OCI-LY7 (cell line): ENCODE measurements at regions not wholly inside any gene's neighbourhood (a gene's known extent, or its start where the extent isn't known, plus 50 kb on each side); places are given as distances from the start of the nearest gene placed in this dataset.

Experiments
- BruUV-seq: library from RNA; stranded (reverse); fragments of 400-500 nt; replicated peaks from 2 replicates; lab custom pipeline; 2021; lab: Mats Ljungman, UMichigan
- CTCF ChIA-PET: fragments of 300-600 bp; sonication (Branson Sonifier 250); formaldehyde crosslinking; loops from one replicate; lab custom pipeline; 2022; ENCODE audit warnings: antibody characterized with exemption; ENCODE audit not compliant: unreplicated experiment; lab: Charles Lee
- POLR2A ChIA-PET: fragments of 300-600 bp; sonication (Branson Sonifier 250); formaldehyde crosslinking; loops from one replicate; lab custom pipeline; 2022; ENCODE audit warnings: antibody characterized with exemption; lab: Charles Lee
- DNase-seq: peaks from one replicate; pipeline ENCODE4 v3.0.0-alpha.2; 2015; ENCODE audit warnings: low spot score
- H2AFZ ChIP-seq: fragments of 200-600 bp; sonication (generic), shearing (Covaris generic); 2 replicates; pipeline ENCODE4 v1.6.1; 2014; ENCODE audit warnings: mild to moderate bottlenecking, antibody characterized with exemption, low read length, moderate library complexity
- H3K27ac ChIP-seq: fragments of 200-600 bp; sonication (generic); 2 replicates; pipeline ENCODE4 v1.5.1; 2014; ENCODE audit warnings: mixed run types, low read depth, mild to moderate bottlenecking, moderate library complexity, low read length, inconsistent platforms; ENCODE audit not compliant: poor library complexity, severe bottlenecking
- H3K36me3 ChIP-seq: fragments of 200-600 bp; sonication (generic); 2 replicates; pipeline ENCODE4 v1.6.1; 2014; ENCODE audit warnings: mild to moderate bottlenecking, antibody characterized with exemption, low read length, moderate library complexity, mixed read lengths; ENCODE audit not compliant: insufficient read depth
- H3K4me1 ChIP-seq: fragments of 200-600 bp; sonication (generic); 2 replicates; pipeline ENCODE4 v1.5.1; 2014; ENCODE audit warnings: mild to moderate bottlenecking, low read length; ENCODE audit not compliant: insufficient read depth, poor library complexity, severe bottlenecking
- H3K4me2 ChIP-seq: fragments of 200-600 bp; sonication (generic); 2 replicates; pipeline ENCODE4 v1.6.1; 2014; ENCODE audit warnings: mild to moderate bottlenecking, low read length
- H3K4me3 ChIP-seq: fragments of 200-600 bp; sonication (generic); 2 replicates; pipeline ENCODE4 v1.5.1; 2014; ENCODE audit warnings: mild to moderate bottlenecking, low read depth, low read length; ENCODE audit not compliant: poor library complexity, severe bottlenecking
- H3K79me2 ChIP-seq: fragments of 200-600 bp; sonication (generic); 2 replicates; pipeline ENCODE4 v1.6.1; 2016; ENCODE audit warnings: low read depth, mild to moderate bottlenecking, low read length, moderate library complexity, mixed read lengths; ENCODE audit not compliant: insufficient read depth
- H3K9me2 ChIP-seq: fragments of 200-600 bp; sonication (generic); 2 replicates; pipeline ENCODE4 v1.6.1; 2016; ENCODE audit warnings: mild to moderate bottlenecking, low read length, mixed read lengths; ENCODE audit not compliant: insufficient read depth
- H3K9me3 ChIP-seq: fragments of 200-600 bp; sonication (generic); 2 replicates; pipeline ENCODE4 v1.6.1; 2014; ENCODE audit warnings: mild to moderate bottlenecking, mixed run types, low read length, mixed read lengths
- H4K20me1 ChIP-seq: fragments of 200-600 bp; sonication (generic); 2 replicates; pipeline ENCODE4 v1.6.1; 2014; ENCODE audit warnings: mild to moderate bottlenecking, antibody characterized with exemption, low read length, moderate library complexity, mixed read lengths; ENCODE audit not compliant: insufficient read depth
- CTCF ChIP-seq: fragments of 200-600 bp; sonication (generic); conservative IDR thresholded peaks from 2 replicates; pipeline ENCODE4 v1.5.1; 2014; ENCODE audit warnings: mild to moderate bottlenecking, antibody characterized with exemption, low read length, moderate library complexity, mixed read lengths
- EZH2phosphoT487 ChIP-seq: fragments of 200-600 bp; sonication (generic); IDR thresholded peaks from 2 replicates; pipeline ENCODE4 v1.6.1; 2018; ENCODE audit warnings: low read depth, borderline replicate concordance, mild to moderate bottlenecking, mixed run types, antibody characterized with exemption, low read length, moderate library complexity, mixed read lengths
- intact Hi-C: fragments of 100-400 bp; cut with micrococcal nuclease; formaldehyde crosslinking; loops from one replicate; pipeline ENCODE4 v1.10.0; 2022; ENCODE audit not compliant: unreplicated experiment

DNA sequence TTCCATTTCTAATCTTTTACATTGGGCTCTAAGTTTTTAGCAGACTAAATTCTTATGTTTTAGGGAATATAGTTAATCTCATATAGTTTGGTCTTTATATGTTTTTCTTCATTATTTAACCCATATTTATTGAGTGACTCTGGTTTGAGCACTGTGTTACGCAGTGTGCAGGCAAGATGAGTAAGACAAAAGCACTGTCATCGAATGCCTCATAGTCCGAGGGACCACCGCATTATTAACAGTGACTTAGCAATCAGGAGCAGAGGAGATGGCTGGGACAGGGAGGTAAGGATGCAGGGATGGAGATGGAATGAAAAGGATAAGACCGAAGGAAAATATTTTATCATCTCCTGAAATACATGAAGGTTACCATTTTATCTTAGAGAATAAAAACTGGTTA, 65.2 kb upstream of the CTSC start:
- Histone ChIP-seq H3K4me3 (no peak overlapping the region), H3K27ac (no peak overlapping the region), H4K20me1 (no peaks in the 10 kb centered on the region), H3K4me2 (no peak overlapping the region), H3K9me2 (no peaks in the 10 kb centered on the region), H3K36me3 (no peaks in the 10 kb centered on the region), H3K9me3 (no peaks in the 10 kb centered on the region), H3K4me1 (no peaks in the 10 kb centered on the region), H3K79me2 (no peaks in the 10 kb centered on the region), H2AFZ (no peak overlapping the region)
- intact Hi-C loops, result no loop called here
- ChIA-PET CTCF (no interaction called here), POLR2A (no interaction called here)
- no TSS peak for BruUV-seq
- TF ChIP-seq EZH2phosphoT487, result no peak
- TF ChIP-seq CTCF, result no peak
- DNase-seq, result no peak

GRCh38 chr11:88402192-88402715, 64.7 kb upstream of the CTSC start:
- H3K27ac ChIP-seq, result no peak overlapping the region
- no peak overlapping the region for H2AFZ ChIP-seq
- no peaks in the 10 kb centered on the region for H3K9me3 ChIP-seq
- no TSS peak for BruUV-seq
- no peak overlapping the region for H3K4me3 ChIP-seq
- intact Hi-C loops, result no loop called here
- no peaks in the 10 kb centered on the region for H3K4me1 ChIP-seq
- ChIA-PET CTCF (no interaction called here), POLR2A (no interaction called here)
- no peaks in the 10 kb centered on the region for H3K9me2 ChIP-seq
- TF ChIP-seq EZH2phosphoT487 (no peak), CTCF (no peak)
- H4K20me1 ChIP-seq, result no peaks in the 10 kb centered on the region
- H3K79me2 ChIP-seq, result no peaks in the 10 kb centered on the region
- no peaks in the 10 kb centered on the region for H3K36me3 ChIP-seq
- H3K4me2 ChIP-seq, result no peak overlapping the region
- no peak for DNase-seq

DNA sequence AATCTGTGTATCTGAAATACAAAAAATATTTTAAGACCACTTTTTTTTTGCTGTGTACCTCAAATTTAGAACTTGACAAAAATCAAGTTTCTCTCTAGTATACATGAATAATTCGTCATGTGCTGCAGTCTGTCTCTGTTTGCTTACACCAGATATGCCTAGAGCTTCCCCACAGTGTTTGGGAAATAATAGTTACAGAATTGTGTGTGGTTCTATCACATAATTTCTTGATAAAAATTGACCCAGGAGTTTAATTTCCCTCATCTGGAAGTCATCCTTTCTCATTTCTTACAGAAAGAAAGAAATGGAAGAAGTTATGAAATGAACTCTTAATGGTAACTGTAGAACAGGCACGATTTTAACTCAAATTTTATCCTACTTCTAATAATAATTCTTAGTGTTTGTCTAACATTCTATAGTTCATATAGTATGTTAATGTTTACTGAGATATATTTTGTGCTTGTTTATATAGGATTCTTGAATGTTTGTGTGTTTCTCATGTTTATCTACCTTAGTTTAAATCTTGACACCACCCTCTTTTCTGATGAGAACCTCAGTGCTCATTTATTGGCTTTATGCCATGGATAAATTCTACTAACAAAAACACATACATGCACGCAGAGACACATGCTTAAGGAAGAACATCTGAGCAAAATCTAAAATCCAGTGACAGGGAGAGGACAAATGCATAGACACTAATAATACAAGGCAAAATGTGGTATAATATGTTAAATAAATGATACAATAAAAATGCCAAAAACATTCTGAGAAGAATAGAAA, 61.4 kb upstream of the CTSC start:
- POLR2A ChIA-PET, result no interaction called here
- no peaks in the 10 kb centered on the region for H3K9me3 ChIP-seq
- no peak overlapping the region for H3K4me2 ChIP-seq
- no peaks in the 10 kb centered on the region for H4K20me1 ChIP-seq
- DNase-seq, result no peak
- intact Hi-C loops, result no loop called here
- no peak overlapping the region for H3K4me3 ChIP-seq
- no peak overlapping the region for H3K27ac ChIP-seq
- no peaks in the 10 kb centered on the region for H3K79me2 ChIP-seq
- no TSS peak for BruUV-seq
- CTCF ChIA-PET, result no interaction called here
- no peaks in the 10 kb centered on the region for H3K9me2 ChIP-seq
- TF ChIP-seq EZH2phosphoT487 (no peak), CTCF (no peak)
- H3K4me1 ChIP-seq, result no peaks in the 10 kb centered on the region
- no peaks in the 10 kb centered on the region for H3K36me3 ChIP-seq
- no peak overlapping the region for H2AFZ ChIP-seq
